CD4-positive, alpha-beta memory T cell (primary cell): ENCODE measurements at regions not wholly inside any gene's neighbourhood (a gene's known extent, or its start where the extent isn't known, plus 50 kb on each side); places are given as distances from the start of the nearest gene placed in this dataset.

Experiments
- CTCF ChIA-PET: fragments of 350-600 bp; sonication (Branson Sonifier 250); formaldehyde crosslinking; loops from one replicate; lab custom pipeline; 2021; ENCODE audit warnings: inconsistent platforms; ENCODE audit not compliant: partially characterized antibody; lab: Charles Lee
- POLR2A ChIA-PET: fragments of 350-600 bp; sonication (Branson Sonifier 250); formaldehyde crosslinking; loops from one replicate; lab custom pipeline; 2021; ENCODE audit not compliant: partially characterized antibody; lab: Charles Lee
- DNase-seq, 5 donors: peaks; one replicate each; pipeline versions ENCODE4 v3.0.0 to v3.0.0-alpha.2; 2020 to 2022; ENCODE audit warnings: mixed read lengths in 1 of 5
- H3K27ac ChIP-seq: one replicate; pipeline ENCODE4 v1.7.0; 2013; ENCODE audit warnings: low read depth, low read length
- H3K27me3 ChIP-seq: 2 replicates; pipeline ENCODE4 v1.7.0; 2013; ENCODE audit warnings: mild to moderate bottlenecking, low read length, moderate library complexity; ENCODE audit not compliant: insufficient read depth
- H3K36me3 ChIP-seq: 2 replicates; pipeline ENCODE4 v1.7.0; 2013; ENCODE audit warnings: mild to moderate bottlenecking, low read length, moderate library complexity; ENCODE audit not compliant: insufficient read depth
- H3K4me1 ChIP-seq: 2 replicates; pipeline ENCODE4 v1.7.0; 2013; ENCODE audit warnings: mild to moderate bottlenecking, low read length, moderate library complexity; ENCODE audit not compliant: insufficient read depth
- H3K4me3 ChIP-seq, 2 donors: one replicate each; pipeline ENCODE4 v1.7.0; 2013; ENCODE audit warnings: low read length in 2 of 2, mild to moderate bottlenecking in 1 of 2
- H3K9me3 ChIP-seq, 2 donors: one replicate each; pipeline ENCODE4 v1.7.0; 2013; ENCODE audit warnings: low read length in 2 of 2, control low read depth in 1 of 2; ENCODE audit not compliant: control insufficient read depth in 1 of 2
- H3K27ac Mint-ChIP-seq, 7 donors: one replicate each; pipeline ENCODE4 v1.8.0; 2020 to 2021; ENCODE audit warnings: mixed read lengths in 7 of 7, mild to moderate bottlenecking in 6 of 7, inconsistent platforms in 3 of 7, moderate library complexity in 3 of 7
- H3K27me3 Mint-ChIP-seq, 2 donors: one replicate each; pipeline ENCODE4 v1.8.0; 2020 to 2021; ENCODE audit warnings: mixed read lengths in 2 of 2
- H3K36me3 Mint-ChIP-seq, 2 donors: one replicate each; pipeline ENCODE4 v1.8.0; 2020 to 2021; ENCODE audit warnings: mixed read lengths in 2 of 2, inconsistent platforms in 1 of 2, mild to moderate bottlenecking in 1 of 2
- H3K4me1 Mint-ChIP-seq, 4 donors: one replicate each; pipeline ENCODE4 v1.8.0; 2020 to 2021; ENCODE audit warnings: mixed read lengths in 4 of 4, mild to moderate bottlenecking in 1 of 4
- H3K4me3 Mint-ChIP-seq, 8 donors: one replicate each; pipeline ENCODE4 v1.8.0; 2020 to 2021; ENCODE audit warnings: mixed read lengths in 8 of 8, mild to moderate bottlenecking in 7 of 8, moderate library complexity in 6 of 8, inconsistent platforms in 3 of 8
- H3K9me3 Mint-ChIP-seq, 8 donors: one replicate each; pipeline ENCODE4 v1.8.0; 2020 to 2021; ENCODE audit warnings: mixed read lengths in 8 of 8, mild to moderate bottlenecking in 5 of 8, inconsistent platforms in 3 of 8, moderate library complexity in 1 of 8
- intact Hi-C: fragments of 100-400 bp; cut with micrococcal nuclease; formaldehyde crosslinking; loops from one replicate; pipeline ENCODE4 v1.15.1; 2023

DNA sequence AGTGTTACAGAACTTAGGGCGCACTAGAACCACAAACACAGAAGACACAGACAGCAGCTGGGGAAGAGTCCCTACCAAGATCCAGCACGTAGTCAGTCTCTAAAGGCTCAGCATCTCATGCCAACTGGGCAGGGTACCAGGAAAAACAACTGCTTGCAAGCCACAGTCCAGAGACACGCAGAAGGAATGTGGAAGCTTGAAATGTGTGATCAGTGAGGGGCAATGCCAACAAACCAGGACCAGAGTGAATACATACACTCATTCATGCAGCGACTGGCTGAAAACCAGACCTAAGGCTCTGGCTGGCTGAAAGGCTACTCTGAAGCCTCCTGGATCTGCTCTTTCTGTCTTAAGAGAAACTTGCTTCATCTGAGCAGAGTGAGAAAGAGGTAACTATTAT, 1484.8 kb downstream of the EFNB2 start:
- no peak for DNase-seq
- Mint-ChIP-seq H3K27me3 (no peaks in the 10 kb centered on the region), H3K36me3 (no peaks in the 10 kb centered on the region), H3K27ac (no peak overlapping the region), H3K4me1 (no peaks in the 10 kb centered on the region), H3K9me3 (no peaks in the 10 kb centered on the region), H3K4me3 (no peak overlapping the region)
- intact Hi-C loops: no loop called here
- no peak overlapping the region for H3K27ac ChIP-seq
- ChIA-PET POLR2A (no interaction called here), CTCF (no interaction called here)
- no peaks in the 10 kb centered on the region for H3K27me3 ChIP-seq
- no peaks in the 10 kb centered on the region for H3K36me3 ChIP-seq
- no peaks in the 10 kb centered on the region for H3K4me1 ChIP-seq
- H3K4me3 ChIP-seq: no peak overlapping the region
- no peaks in the 10 kb centered on the region for H3K9me3 ChIP-seq

GRCh38 chr13:105048677-105049076, 1486.8 kb downstream of the EFNB2 start:
- Mint-ChIP-seq H3K27ac (no peak overlapping the region), H3K27me3 (no peaks in the 10 kb centered on the region), H3K4me1 (no peaks in the 10 kb centered on the region), H3K36me3 (no peaks in the 10 kb centered on the region), H3K9me3 (peaks cover 0 to 2% (median 0%) of the 10 kb centered on the region in 8 donors), H3K4me3 (no peak overlapping the region)
- Histone ChIP-seq H3K36me3 (no peaks in the 10 kb centered on the region), H3K4me1 (no peaks in the 10 kb centered on the region), H3K27me3 (no peaks in the 10 kb centered on the region), H3K4me3 (no peak overlapping the region), H3K27ac (no peak overlapping the region), H3K9me3 (no peaks in the 10 kb centered on the region)
- ChIA-PET POLR2A (no interaction called here), CTCF (no interaction called here)
- intact Hi-C loops: no loop called here
- no peak for DNase-seq

DNA sequence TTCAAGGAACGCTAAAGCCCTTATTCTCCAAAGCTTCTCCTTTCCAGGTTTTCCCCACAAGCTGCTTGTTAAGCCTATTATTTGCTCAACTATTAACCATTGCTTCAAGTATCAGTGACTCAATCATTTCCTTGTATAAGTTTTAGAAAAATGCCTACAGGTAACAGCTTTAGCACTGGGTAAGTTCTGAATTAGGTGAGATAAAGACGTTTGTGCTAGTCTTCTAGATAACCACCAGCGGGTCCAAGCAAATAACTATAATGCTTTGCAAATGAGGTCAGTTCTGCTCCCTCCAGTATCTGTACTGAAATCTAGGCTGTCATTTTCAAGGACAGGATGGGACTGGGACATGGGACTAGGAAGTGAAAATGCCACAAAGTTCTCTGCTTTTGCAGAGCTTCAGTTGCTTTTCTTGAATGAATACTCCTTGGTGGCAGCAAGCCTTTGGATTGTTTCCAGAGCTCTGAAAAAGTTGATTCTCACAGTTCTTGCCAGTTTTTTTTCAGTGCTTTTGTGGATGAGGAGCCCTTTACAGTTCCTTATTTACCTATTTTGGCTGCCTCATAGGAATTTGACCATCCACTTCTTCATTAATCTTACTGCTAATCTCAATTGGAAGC, 1487.7 kb downstream of the EFNB2 start:
- H3K27ac Mint-ChIP-seq: no peak overlapping the region
- intact Hi-C loops: no loop called here
- no peak for DNase-seq
- ChIA-PET POLR2A (no interaction called here), CTCF (no interaction called here)
- no peaks in the 10 kb centered on the region for H3K36me3 Mint-ChIP-seq
- H3K4me1 Mint-ChIP-seq: no peaks in the 10 kb centered on the region
- Histone ChIP-seq H3K36me3 (no peaks in the 10 kb centered on the region), H3K4me3 (no peak overlapping the region), H3K9me3 (no peaks in the 10 kb centered on the region), H3K27me3 (no peaks in the 10 kb centered on the region), H3K4me1 (no peaks in the 10 kb centered on the region), H3K27ac (no peak overlapping the region)
- no peaks in the 10 kb centered on the region for H3K27me3 Mint-ChIP-seq
- no peak overlapping the region for H3K4me3 Mint-ChIP-seq
- peaks cover 0 to 5% (median 1%) of the 10 kb centered on the region in 8 donors for H3K9me3 Mint-ChIP-seq

GRCh38 chr13:105037110-105037509, 1498.4 kb downstream of the EFNB2 start:
- no peaks in the 10 kb centered on the region for H3K4me1 Mint-ChIP-seq
- H3K4me3 Mint-ChIP-seq: no peak overlapping the region
- H3K27ac Mint-ChIP-seq: no peak overlapping the region
- H3K9me3 Mint-ChIP-seq: peaks cover 0 to 4% (median 0%) of the 10 kb centered on the region in 8 donors
- DNase-seq: no peak
- Histone ChIP-seq H3K36me3 (no peaks in the 10 kb centered on the region), H3K9me3 (no peaks in the 10 kb centered on the region), H3K27ac (no peak overlapping the region), H3K4me3 (no peak overlapping the region), H3K27me3 (no peaks in the 10 kb centered on the region), H3K4me1 (no peaks in the 10 kb centered on the region)
- CTCF ChIA-PET: no interaction called here
- POLR2A ChIA-PET: no interaction called here
- intact Hi-C loops: no loop called here
- no peaks in the 10 kb centered on the region for H3K36me3 Mint-ChIP-seq
- no peaks in the 10 kb centered on the region for H3K27me3 Mint-ChIP-seq

GRCh38 chr13:105035092-105035491, 1500.4 kb downstream of the EFNB2 start:
- no peak overlapping the region for H3K4me3 ChIP-seq
- intact Hi-C loops: no loop called here
- H3K9me3 Mint-ChIP-seq: peaks cover 0 to 4% (median 0%) of the 10 kb centered on the region in 8 donors
- DNase-seq: no peak
- no peaks in the 10 kb centered on the region for H3K27me3 ChIP-seq
- H3K9me3 ChIP-seq: no peaks in the 10 kb centered on the region
- H3K4me1 Mint-ChIP-seq: no peaks in the 10 kb centered on the region
- CTCF ChIA-PET: no interaction called here
- no peak overlapping the region for H3K27ac ChIP-seq
- H3K4me3 Mint-ChIP-seq: no peak overlapping the region
- no peaks in the 10 kb centered on the region for H3K4me1 ChIP-seq
- POLR2A ChIA-PET: no interaction called here
- no peak overlapping the region for H3K27ac Mint-ChIP-seq
- H3K36me3 ChIP-seq: no peaks in the 10 kb centered on the region
- H3K27me3 Mint-ChIP-seq: no peaks in the 10 kb centered on the region
- no peaks in the 10 kb centered on the region for H3K36me3 Mint-ChIP-seq

DNA sequence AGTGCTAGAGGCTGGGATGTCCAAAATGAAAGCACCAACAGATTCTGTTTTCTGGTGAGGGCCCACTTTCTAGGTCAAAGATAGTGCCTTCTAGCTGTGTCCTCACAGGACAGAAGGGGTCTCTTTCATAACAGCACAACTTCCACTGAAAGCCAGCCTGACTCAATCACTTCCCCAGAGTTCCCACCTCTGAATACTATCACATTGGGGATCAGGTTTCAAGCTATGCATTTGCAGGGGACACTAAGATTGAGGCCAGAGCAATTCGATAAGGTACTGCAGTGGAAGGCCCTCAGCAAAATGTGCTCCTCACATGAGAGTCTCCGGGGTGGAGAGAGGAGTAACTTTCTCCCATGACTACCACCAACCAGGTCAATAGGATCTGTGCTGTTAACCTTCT, 1501.5 kb downstream of the EFNB2 start:
- Histone ChIP-seq H3K4me3 (no peak overlapping the region), H3K27ac (no peak overlapping the region), H3K4me1 (no peaks in the 10 kb centered on the region), H3K9me3 (no peaks in the 10 kb centered on the region), H3K27me3 (no peaks in the 10 kb centered on the region), H3K36me3 (no peaks in the 10 kb centered on the region)
- ChIA-PET CTCF (no interaction called here), POLR2A (no interaction called here)
- H3K27me3 Mint-ChIP-seq: no peaks in the 10 kb centered on the region
- no peaks in the 10 kb centered on the region for H3K4me1 Mint-ChIP-seq
- H3K27ac Mint-ChIP-seq: no peak overlapping the region
- no peak overlapping the region for H3K4me3 Mint-ChIP-seq
- peaks cover 0 to 1% (median 0%) of the 10 kb centered on the region in 8 donors for H3K9me3 Mint-ChIP-seq
- intact Hi-C loops: no loop called here
- DNase-seq: no peak
- no peaks in the 10 kb centered on the region for H3K36me3 Mint-ChIP-seq

DNA sequence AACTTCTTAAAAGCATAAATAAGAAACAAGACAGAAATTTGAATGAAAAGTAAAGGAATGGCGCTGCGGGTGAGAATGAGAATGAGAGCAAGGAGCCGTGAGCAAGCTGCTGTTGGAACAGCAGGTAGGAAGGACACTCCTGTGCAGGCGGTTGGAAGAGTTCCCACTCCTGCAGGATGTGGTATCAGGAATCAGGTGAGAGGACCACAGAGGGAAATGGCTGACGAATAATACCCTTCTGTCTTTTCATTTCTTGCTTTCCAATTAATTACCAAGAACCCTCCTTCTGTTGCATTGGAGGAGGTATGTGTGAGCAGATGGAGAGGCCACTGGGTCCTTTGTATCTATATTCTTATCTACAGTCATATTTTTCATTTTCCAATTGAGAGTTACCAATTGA, 1504.2 kb downstream of the EFNB2 start:
- CTCF ChIA-PET: no interaction called here
- intact Hi-C loops: no loop called here
- H3K27ac ChIP-seq: no peak overlapping the region

GRCh38 chr13:105030851-105031250, 1504.6 kb downstream of the EFNB2 start:
- Mint-ChIP-seq H3K36me3 (no peaks in the 10 kb centered on the region), H3K27me3 (no peaks in the 10 kb centered on the region), H3K27ac (no peak overlapping the region), H3K4me1 (no peaks in the 10 kb centered on the region), H3K4me3 (no peak overlapping the region), H3K9me3 (no peaks in the 10 kb centered on the region)
- CTCF ChIA-PET: no interaction called here
- no peak overlapping the region for H3K4me3 ChIP-seq
- H3K27ac ChIP-seq: no peak overlapping the region
- POLR2A ChIA-PET: no interaction called here
- intact Hi-C loops: no loop called here
- H3K9me3 ChIP-seq: no peaks in the 10 kb centered on the region
- H3K27me3 ChIP-seq: no peaks in the 10 kb centered on the region
- DNase-seq: no peak
- H3K36me3 ChIP-seq: no peaks in the 10 kb centered on the region
- H3K4me1 ChIP-seq: no peaks in the 10 kb centered on the region

More for the DNA sequence above, 1504.2 kb downstream of the EFNB2 start:
- Histone ChIP-seq H3K4me3 (no peak overlapping the region), H3K36me3 (no peaks in the 10 kb centered on the region), H3K27me3 (no peaks in the 10 kb centered on the region), H3K9me3 (no peaks in the 10 kb centered on the region), H3K4me1 (no peaks in the 10 kb centered on the region)
- Mint-ChIP-seq H3K36me3 (no peaks in the 10 kb centered on the region), H3K9me3 (no peaks in the 10 kb centered on the region), H3K4me3 (no peak overlapping the region), H3K27me3 (no peaks in the 10 kb centered on the region), H3K4me1 (no peaks in the 10 kb centered on the region), H3K27ac (no peak overlapping the region)
- DNase-seq: no peak
- POLR2A ChIA-PET: no interaction called here
